ENCODE measurements at regions not wholly inside any gene's neighbourhood (a gene's known extent, or its start where the extent isn't known, plus 50 kb on each side); places are given as distances from the start of the nearest gene placed in this dataset.

GRCh38 chr7:155220903-155221302, 76.8 kb upstream of the INSIG1 start:
- no peak for TF ChIP-seq POLR2A (IDR thresholded peaks at IDR 0.05)
- no peak for TF ChIP-seq CTCF (IDR thresholded peaks at IDR 0.05)
- no peak for TF ChIP-seq POLR2AphosphoS5 (IDR thresholded peaks at IDR 0.05)
- TF ChIP-seq EP300 (IDR thresholded peaks at IDR 0.05) = no peak
